Parathyroid adenoma (tissue), 2 donors: ENCODE measurements at regions not wholly inside any gene's neighbourhood (a gene's known extent, or its start where the extent isn't known, plus 50 kb on each side); places are given as distances from the start of the nearest gene placed in this dataset.

Experiments
- H2AFZ ChIP-seq: fragments of 300-600 bp; sonication (generic); one replicate; pipeline ENCODE4 v1.7.0; 2017; ENCODE audit warnings: antibody characterized with exemption, mild to moderate bottlenecking
- H3K27ac ChIP-seq: fragments of 300-600 bp; sonication (generic); one replicate; pipeline ENCODE4 v1.7.0; 2017
- H3K27me3 ChIP-seq: fragments of 300-600 bp; sonication (generic); one replicate; pipeline ENCODE4 v1.7.0; 2017; ENCODE audit warnings: low read length; ENCODE audit not compliant: control insufficient read depth, insufficient read depth
- H3K36me3 ChIP-seq: fragments of 300-600 bp; sonication (generic); one replicate; pipeline ENCODE4 v1.7.0; 2017; ENCODE audit warnings: low read length; ENCODE audit not compliant: control insufficient read depth, insufficient read depth
- H3K4me1 ChIP-seq: fragments of 300-600 bp; sonication (generic); one replicate; pipeline ENCODE4 v1.7.0; 2017; ENCODE audit warnings: control low read depth
- H3K4me2 ChIP-seq: fragments of 300-600 bp; sonication (generic); one replicate; pipeline ENCODE4 v1.7.0; 2017; ENCODE audit warnings: low read length
- H3K4me3 ChIP-seq: fragments of 300-600 bp; sonication (generic); one replicate; pipeline ENCODE4 v1.7.0; 2017; ENCODE audit warnings: low read depth, low read length
- H3K79me2 ChIP-seq: fragments of 300-600 bp; sonication (generic); one replicate; pipeline ENCODE4 v1.7.0; 2017; ENCODE audit warnings: control low read depth
- H3K9ac ChIP-seq: fragments of 300-600 bp; sonication (generic); one replicate; pipeline ENCODE4 v1.7.0; 2017; ENCODE audit warnings: mild to moderate bottlenecking
- H3K9me3 ChIP-seq: fragments of 300-600 bp; sonication (generic); one replicate; pipeline ENCODE4 v1.7.0; 2017; ENCODE audit warnings: low read length; ENCODE audit not compliant: control insufficient read depth
- TF ChIP-seq, protein P1 (sequence below): fragments of 300-600 bp; sonication (generic); IDR thresholded peaks from one replicate; pipeline ENCODE4 v1.7.0; 2017; ENCODE audit warnings: antibody characterized with exemption, mild to moderate bottlenecking
- donor health status: primary hyperparathyroidism.

DNA sequence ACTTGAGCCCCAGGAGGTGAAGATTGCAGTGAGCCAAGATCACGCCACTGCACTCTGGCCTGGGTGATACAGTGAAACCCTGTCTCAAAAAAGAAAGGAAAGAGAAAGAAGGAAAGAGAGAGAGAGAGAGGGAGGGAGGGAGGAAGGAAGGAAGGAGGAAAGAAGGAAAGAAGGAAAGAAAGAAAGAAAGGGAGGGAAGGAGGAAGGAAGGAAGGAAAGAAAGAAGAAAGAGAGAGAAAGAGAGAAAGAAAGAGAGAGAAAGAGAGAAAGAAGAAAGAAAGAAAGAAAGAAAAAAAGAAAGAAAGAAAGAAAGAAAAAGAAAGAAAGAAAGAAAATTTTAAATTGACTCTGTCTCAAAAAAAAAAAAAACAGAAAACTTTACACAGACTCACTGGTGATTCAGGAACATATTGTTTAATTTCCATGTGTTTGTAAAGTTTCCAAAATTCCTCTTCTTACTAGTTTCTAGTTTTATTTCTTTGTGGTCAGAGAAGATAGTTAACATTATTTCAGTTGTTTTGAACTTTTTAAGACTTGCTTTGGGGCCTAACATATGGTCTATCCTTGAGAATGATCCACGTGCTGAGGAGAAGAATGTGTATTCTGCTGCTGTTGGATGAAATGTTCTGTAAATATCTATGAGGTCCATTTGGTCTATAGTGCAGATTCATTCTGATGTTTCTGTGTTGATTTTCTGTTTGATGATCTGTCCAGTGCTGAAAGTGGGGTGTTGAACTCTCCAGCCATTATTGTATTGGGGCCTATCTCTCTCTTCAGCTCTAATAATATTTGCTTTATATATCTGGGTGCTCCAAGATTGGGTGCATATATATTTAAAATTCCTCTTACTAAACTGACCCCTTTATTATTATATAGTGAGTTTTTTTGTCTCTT, 204.4 kb upstream of the SERP2 start:
- Histone ChIP-seq H3K79me2 (no peaks in the 10 kb centered on the region), H3K4me2 (no peak overlapping the region), H2AFZ (no peak overlapping the region), H3K9me3 (no peaks in the 10 kb centered on the region), H3K4me3 (no peak overlapping the region), H3K27me3 (no peaks in the 10 kb centered on the region), H3K9ac (no peak overlapping the region), H3K36me3 (no peaks in the 10 kb centered on the region), H3K4me1 (no peaks in the 10 kb centered on the region), H3K27ac (no peak overlapping the region)
- TF ChIP-seq, protein P1, sequence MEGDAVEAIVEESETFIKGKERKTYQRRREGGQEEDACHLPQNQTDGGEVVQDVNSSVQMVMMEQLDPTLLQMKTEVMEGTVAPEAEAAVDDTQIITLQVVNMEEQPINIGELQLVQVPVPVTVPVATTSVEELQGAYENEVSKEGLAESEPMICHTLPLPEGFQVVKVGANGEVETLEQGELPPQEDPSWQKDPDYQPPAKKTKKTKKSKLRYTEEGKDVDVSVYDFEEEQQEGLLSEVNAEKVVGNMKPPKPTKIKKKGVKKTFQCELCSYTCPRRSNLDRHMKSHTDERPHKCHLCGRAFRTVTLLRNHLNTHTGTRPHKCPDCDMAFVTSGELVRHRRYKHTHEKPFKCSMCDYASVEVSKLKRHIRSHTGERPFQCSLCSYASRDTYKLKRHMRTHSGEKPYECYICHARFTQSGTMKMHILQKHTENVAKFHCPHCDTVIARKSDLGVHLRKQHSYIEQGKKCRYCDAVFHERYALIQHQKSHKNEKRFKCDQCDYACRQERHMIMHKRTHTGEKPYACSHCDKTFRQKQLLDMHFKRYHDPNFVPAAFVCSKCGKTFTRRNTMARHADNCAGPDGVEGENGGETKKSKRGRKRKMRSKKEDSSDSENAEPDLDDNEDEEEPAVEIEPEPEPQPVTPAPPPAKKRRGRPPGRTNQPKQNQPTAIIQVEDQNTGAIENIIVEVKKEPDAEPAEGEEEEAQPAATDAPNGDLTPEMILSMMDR: no peak

DNA sequence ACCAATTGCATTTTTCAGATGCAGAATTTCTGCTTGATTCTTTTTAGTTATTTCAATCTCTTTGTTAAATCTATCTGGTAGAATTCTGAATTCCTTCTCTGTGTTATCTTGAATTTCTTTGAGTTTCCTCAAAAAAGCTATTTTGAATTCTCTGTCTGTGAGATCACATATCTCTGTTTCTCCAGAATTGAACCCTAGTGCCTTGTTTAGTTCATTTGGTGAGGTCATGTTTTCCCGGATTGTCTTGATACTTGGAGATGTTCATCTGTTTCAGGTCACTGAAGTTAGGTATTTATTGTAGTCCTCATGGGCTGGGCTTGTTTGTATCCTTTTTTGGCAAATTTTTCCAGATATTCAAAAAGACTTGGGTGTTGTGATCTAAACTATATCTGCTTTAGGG, 202.9 kb upstream of the SERP2 start:
- H2AFZ ChIP-seq: no peak overlapping the region
- H3K4me3 ChIP-seq: no peak overlapping the region
- H3K27ac ChIP-seq: no peak overlapping the region
- no peak overlapping the region for H3K4me2 ChIP-seq
- no peaks in the 10 kb centered on the region for H3K4me1 ChIP-seq
- no peaks in the 10 kb centered on the region for H3K27me3 ChIP-seq
- TF ChIP-seq, protein P1: no peak
- H3K79me2 ChIP-seq: no peaks in the 10 kb centered on the region
- no peak overlapping the region for H3K9ac ChIP-seq
- H3K9me3 ChIP-seq: no peaks in the 10 kb centered on the region
- no peaks in the 10 kb centered on the region for H3K36me3 ChIP-seq

DNA sequence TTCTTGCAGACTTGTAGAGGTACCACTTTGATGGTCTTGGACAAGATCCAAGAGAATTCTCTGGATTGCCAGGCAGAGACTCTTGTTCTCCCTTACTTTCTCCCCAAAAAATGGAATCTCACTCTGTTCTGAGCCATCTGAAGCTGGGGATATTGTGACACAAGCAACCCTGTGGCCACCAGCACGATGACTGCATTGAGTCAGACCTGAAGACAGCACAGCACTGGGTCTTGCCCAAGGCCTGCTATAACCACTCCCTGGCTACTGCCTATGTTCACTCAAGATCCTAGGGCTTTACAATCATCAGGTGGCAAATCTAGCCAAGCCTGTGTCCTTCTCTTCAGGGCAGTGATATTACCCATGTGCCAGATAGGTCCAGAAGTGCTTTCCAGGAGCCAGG, 202.5 kb upstream of the SERP2 start:
- H3K27me3 ChIP-seq: no peaks in the 10 kb centered on the region
- H3K36me3 ChIP-seq: no peaks in the 10 kb centered on the region
- H3K4me2 ChIP-seq: no peak overlapping the region
- no peaks in the 10 kb centered on the region for H3K79me2 ChIP-seq
- H3K9ac ChIP-seq: no peak overlapping the region
- no peaks in the 10 kb centered on the region for H3K4me1 ChIP-seq
- no peak overlapping the region for H3K4me3 ChIP-seq
- no peaks in the 10 kb centered on the region for H3K9me3 ChIP-seq
- no peak overlapping the region for H3K27ac ChIP-seq
- TF ChIP-seq, protein P1: no peak
- H2AFZ ChIP-seq: no peak overlapping the region

DNA sequence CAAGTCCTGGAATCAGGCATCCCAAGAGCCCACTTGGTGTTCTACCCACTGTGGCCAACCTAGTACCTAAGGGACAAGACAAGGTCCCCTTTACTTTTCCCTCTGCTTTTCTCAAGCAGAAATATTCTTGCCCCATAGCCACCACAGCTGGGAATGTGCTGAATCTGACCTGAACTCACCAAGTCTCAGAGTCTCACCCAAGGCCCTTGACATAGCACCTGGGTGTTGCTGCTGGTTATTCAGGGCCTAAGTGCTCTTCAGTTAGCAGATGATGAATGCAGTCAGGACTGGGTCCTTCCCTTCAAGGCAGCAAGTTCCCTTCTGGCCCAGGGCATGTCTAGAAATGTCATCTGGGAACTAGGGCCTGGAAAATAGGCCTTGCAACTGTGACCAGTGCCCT, 201.8 kb upstream of the SERP2 start:
- Histone ChIP-seq H3K4me1 (no peaks in the 10 kb centered on the region), H3K36me3 (no peaks in the 10 kb centered on the region), H3K4me3 (no peak overlapping the region), H3K9me3 (no peaks in the 10 kb centered on the region), H3K27ac (no peak overlapping the region), H3K79me2 (no peaks in the 10 kb centered on the region), H2AFZ (no peak overlapping the region), H3K9ac (no peak overlapping the region), H3K4me2 (no peak overlapping the region), H3K27me3 (no peaks in the 10 kb centered on the region)
- TF ChIP-seq, protein P1: no peak
